Aorta (tissue), 5 donors: ENCODE measurements at regions not wholly inside any gene's neighbourhood (a gene's known extent, or its start where the extent isn't known, plus 50 kb on each side); places are given as distances from the start of the nearest gene placed in this dataset.

ENCODE experiments used
- ATAC-seq: fragments of 200-7000 bp; cut with Tn5 transposase; one replicate; pipeline ENCODE4 v1.9.1; 2022; ENCODE audit warnings: moderate library complexity; ENCODE audit not compliant: low FRiP score
- DNase-seq, 2 donors: peaks; one replicate each; pipeline ENCODE4 v3.0.0-alpha.2; 2020
- H3K27ac ChIP-seq, 2 donors: one replicate each; pipeline ENCODE4 v1.5.1; 2013; ENCODE audit warnings: low read length in 2 of 2, mild to moderate bottlenecking in 2 of 2, moderate library complexity in 2 of 2, control low read depth in 1 of 2, inconsistent platforms in 1 of 2, low read depth in 1 of 2
- H3K27me3 ChIP-seq, 2 donors: one replicate each; pipeline ENCODE4 v1.6.1; 2013; ENCODE audit warnings: control low read depth in 1 of 2, low read length in 1 of 2, mild to moderate bottlenecking in 1 of 2, moderate library complexity in 1 of 2; ENCODE audit not compliant: insufficient read depth in 2 of 2, control insufficient read depth in 1 of 2
- H3K36me3 ChIP-seq, 2 donors: one replicate each; pipeline ENCODE4 v1.6.1; 2013; ENCODE audit warnings: control low read depth in 1 of 2, low read length in 1 of 2, mild to moderate bottlenecking in 1 of 2; ENCODE audit not compliant: insufficient read depth in 2 of 2, control insufficient read depth in 1 of 2
- H3K4me1 ChIP-seq, 2 donors: one replicate each; pipeline ENCODE4 v1.6.1; 2013; ENCODE audit warnings: low read length in 2 of 2, control low read depth in 1 of 2, mild to moderate bottlenecking in 1 of 2, moderate library complexity in 1 of 2; ENCODE audit not compliant: insufficient read depth in 2 of 2, control insufficient read depth in 1 of 2
- H3K4me3 ChIP-seq, 2 donors: one replicate each; pipeline ENCODE4 v1.5.1; 2013; ENCODE audit warnings: low read length in 2 of 2, control low read depth in 1 of 2, mild to moderate bottlenecking in 1 of 2
- H3K9me3 ChIP-seq: one replicate; pipeline ENCODE4 v1.6.1; 2013; ENCODE audit warnings: mild to moderate bottlenecking, low read length; ENCODE audit not compliant: control insufficient read depth
- WGBS, 2 donors: extraction: QIAGEN DNeasy Blood & Tissue Kit; methylation state at CpG; one replicate each; pipeline ENCODE4 v1.1.7; 2013; 5-methylcytosine and 5-hydroxymethylcytosine counted together
- intact Hi-C, 2 donors: fragments of 100-400 bp; cut with DNase I; formaldehyde crosslinking; loops; one replicate each; pipeline versions ENCODE4 v1.14.2 to v1.15.0; 2022
- donor health status: healthy with polysubstance abuse.
- donor health status: Bipolar disorder and iron deficiency.
- donor health status: DM: no; HTN: no; CAD: no.
- donor health status: DM: no; HTN: no; CAD: no.
- donor health status: DM: yes; HTN: yes; CAD: no.

- Histone ChIP-seq H3K36me3 (no peaks in the 10 kb centered on the region), H3K9me3 (no peaks in the 10 kb centered on the region), H3K4me1 (peaks cover 0 to 6% of the 10 kb centered on the region in 2 donors), H3K27me3 (no peaks in the 10 kb centered on the region), H3K4me3 (no peak overlapping the region), H3K27ac (no peak overlapping the region)
- WGBS, 2 donors = 97% methylated on average over 2 of the region's 2 CpGs
- intact Hi-C loops = no loop called here
- ATAC-seq = no peak
- DNase-seq = no peak
Measured at GRCh38 chr2:107462181-107462580, 364.5 kb upstream of the RGPD4 start.

GRCh38 chr2:107466241-107466640, 360.5 kb upstream of the RGPD4 start:
- H3K9me3 ChIP-seq = peaks cover 2% of the 10 kb centered on the region
- no peak for ATAC-seq

GRCh38 chr2:107466984-107467773, 359.5 kb upstream of the RGPD4 start:
- Histone ChIP-seq H3K4me1 (peaks cover 0 to 6% of the 10 kb centered on the region in 2 donors), H3K36me3 (no peaks in the 10 kb centered on the region), H3K9me3 (peaks cover 2% of the 10 kb centered on the region), H3K4me3 (no peak overlapping the region), H3K27ac (no peak overlapping the region), H3K27me3 (no peaks in the 10 kb centered on the region)
- intact Hi-C loops = no loop called here
- 53 to 63% methylated on average over 4 of the region's 4 CpGs for WGBS, 2 donors
- ATAC-seq = no peak
- DNase-seq = no peak

More at GRCh38 chr2:107466241-107466640, 360.5 kb upstream of the RGPD4 start:
- WGBS, 2 donors = 95 to 98% methylated on average over 2 of the region's 2 CpGs
- H3K27me3 ChIP-seq = no peaks in the 10 kb centered on the region
- no peak overlapping the region for H3K27ac ChIP-seq
- H3K4me1 ChIP-seq = peaks cover 0 to 6% of the 10 kb centered on the region in 2 donors
- H3K36me3 ChIP-seq = no peaks in the 10 kb centered on the region
- no peak overlapping the region for H3K4me3 ChIP-seq
- DNase-seq = no peak
- intact Hi-C loops = no loop called here

GRCh38 chr2:107469437-107469995, 357.2 kb upstream of the RGPD4 start:
- intact Hi-C loops = no loop called here
- H3K36me3 ChIP-seq = no peaks in the 10 kb centered on the region
- H3K4me1 ChIP-seq = peaks cover 0 to 6% of the 10 kb centered on the region in 2 donors
- peaks cover 2% of the 10 kb centered on the region for H3K9me3 ChIP-seq
- DNase-seq = no peak
- H3K27ac ChIP-seq = no peak overlapping the region
- 92 to 96% methylated on average over 34 of the region's 34 CpGs for WGBS, 2 donors
- no peak overlapping the region for H3K4me3 ChIP-seq
- H3K27me3 ChIP-seq = no peaks in the 10 kb centered on the region
- ATAC-seq = no peak

DNA sequence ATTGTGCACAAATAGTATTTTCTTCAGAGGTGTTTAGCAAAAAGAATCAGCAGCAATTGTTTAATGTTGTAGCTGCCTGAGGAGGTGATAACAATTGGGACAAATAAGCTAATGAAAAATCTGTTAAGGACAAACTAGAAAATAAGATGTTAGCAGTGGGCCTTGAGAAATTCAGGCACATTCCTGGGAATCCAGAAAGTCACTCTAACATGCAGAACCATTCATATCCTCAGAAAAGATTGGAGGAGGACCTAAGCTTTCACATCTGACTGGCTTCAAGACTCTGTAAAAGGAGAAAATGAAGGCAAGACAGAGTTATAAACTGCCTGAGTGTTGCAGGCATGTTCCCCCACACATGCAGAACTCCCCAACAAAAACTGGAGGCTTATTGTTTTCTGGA, 353.5 kb upstream of the RGPD4 start:
- no peak overlapping the region for H3K27ac ChIP-seq

GRCh38 chr2:107475859-107476258, 350.8 kb upstream of the RGPD4 start:
- Histone ChIP-seq H3K27me3 (no peaks in the 10 kb centered on the region), H3K27ac (no peak overlapping the region), H3K4me1 (no peaks in the 10 kb centered on the region), H3K9me3 (peaks cover 1% of the 10 kb centered on the region), H3K36me3 (no peaks in the 10 kb centered on the region), H3K4me3 (no peak overlapping the region)
- WGBS, 2 donors = 94 to 96% methylated on average over 2 of the region's 2 CpGs
- intact Hi-C loops = no loop called here
- ATAC-seq (no peak), DNase-seq (no peak)

More for the DNA sequence above, 353.5 kb upstream of the RGPD4 start:
- no peak for ATAC-seq
- Histone ChIP-seq H3K4me1 (no peaks in the 10 kb centered on the region), H3K9me3 (peaks cover 3% of the 10 kb centered on the region), H3K27me3 (no peaks in the 10 kb centered on the region), H3K4me3 (no peak overlapping the region), H3K36me3 (no peaks in the 10 kb centered on the region)
- intact Hi-C loops = no loop called here
- no peak for DNase-seq

- no peaks in the 10 kb centered on the region for H3K36me3 ChIP-seq
- no peaks in the 10 kb centered on the region for H3K4me1 ChIP-seq
- H3K4me3 ChIP-seq = no peak overlapping the region
- DNase-seq = no peak
- no peaks in the 10 kb centered on the region for H3K9me3 ChIP-seq
- no peak overlapping the region for H3K27ac ChIP-seq
- intact Hi-C loops = no loop called here
- no peak for ATAC-seq
- no peaks in the 10 kb centered on the region for H3K27me3 ChIP-seq
Measured at GRCh38 chr2:107502539-107502938, 324.2 kb upstream of the RGPD4 start.

DNA sequence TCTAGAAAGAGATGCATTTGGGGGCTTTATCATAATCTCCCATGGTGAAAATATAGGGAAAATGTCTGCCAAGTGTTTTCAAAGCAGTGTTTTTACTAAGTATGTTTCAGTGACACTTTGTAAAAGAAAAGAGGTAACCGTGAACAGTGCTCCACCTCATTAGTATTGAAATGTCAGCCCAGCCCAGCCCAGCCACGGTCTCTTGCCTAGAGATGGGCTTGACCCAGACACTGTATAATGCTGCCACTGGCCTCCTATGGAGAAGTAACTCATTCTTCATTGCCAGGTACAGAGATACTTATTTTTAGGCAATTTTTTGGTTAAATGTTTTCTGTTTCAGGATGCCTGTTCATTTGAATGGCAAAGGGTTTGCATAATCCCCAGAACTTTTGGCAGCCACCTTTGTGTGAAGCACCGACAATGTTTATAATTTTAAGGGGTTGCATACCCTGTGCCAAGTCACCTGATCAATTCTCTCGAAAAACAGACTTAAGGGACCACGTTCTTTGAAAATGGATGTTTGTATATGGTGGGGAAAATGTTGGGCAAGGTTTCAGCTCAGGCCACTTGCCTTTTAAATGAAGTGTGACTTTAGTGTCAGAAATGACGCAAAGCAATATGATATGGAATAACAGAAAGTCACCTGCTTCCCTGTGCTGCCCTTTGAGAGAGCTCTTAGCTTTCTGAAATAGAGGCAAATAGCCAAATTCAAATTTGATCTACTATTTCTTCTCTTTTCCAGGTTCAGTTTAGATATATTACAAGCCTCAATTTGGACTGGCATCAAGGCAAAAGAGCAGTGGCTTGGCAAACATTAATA, 314.5 kb upstream of the RGPD4 start:
- 65 to 68% methylated on average over 6 of the region's 6 CpGs for WGBS, 2 donors
- Histone ChIP-seq H3K4me1 (no peaks in the 10 kb centered on the region), H3K36me3 (no peaks in the 10 kb centered on the region), H3K9me3 (no peaks in the 10 kb centered on the region), H3K4me3 (no peak overlapping the region), H3K27ac (no peak overlapping the region), H3K27me3 (no peaks in the 10 kb centered on the region)
- intact Hi-C loops = no loop called here
- ATAC-seq (no peak), DNase-seq (no peak)
